CD4-positive, alpha-beta T cell treated with Interferon gamma for 1 hour (primary cell): ENCODE measurements at regions not wholly inside any gene's neighbourhood (a gene's known extent, or its start where the extent isn't known, plus 50 kb on each side); places are given as distances from the start of the nearest gene placed in this dataset.
"Not testable (repeated sequence)": the region's sequence is repeated elsewhere in the genome, so short reads cannot be mapped to it uniquely, and the experiment has no call there.

ENCODE experiments used
- DNase-seq: peaks from one replicate; pipeline ENCODE4 v3.0.0-alpha.2; 2020

- no peak for DNase-seq
Observed at GRCh38 chr11:70595452-70595851, 197.1 kb downstream of the CTTN start.

- no peak for DNase-seq
Observed at GRCh38 chr11:70596091-70596490, 197.8 kb downstream of the CTTN start.

- DNase-seq: no peak
Observed at GRCh38 chr11:70597006-70597555, 198.8 kb downstream of the CTTN start.

GRCh38 chr11:70597751-70598625 lies 199.7 kb downstream of the CTTN start:
- DNase-seq: no peak

GRCh38 chr11:70600911-70601415 lies 202.6 kb downstream of the CTTN start:
- not testable (repeated sequence) for DNase-seq

- DNase-seq: no peak
Observed at GRCh38 chr11:70601861-70602538, 203.7 kb downstream of the CTTN start.

- no peak for DNase-seq
Observed at GRCh38 chr11:70603114-70603755, 204.9 kb downstream of the CTTN start.

GRCh38 chr11:70603756-70604211 lies 205.5 kb downstream of the CTTN start:
- DNase-seq: no peak

GRCh38 chr11:70604221-70604620 lies 205.9 kb downstream of the CTTN start:
- no peak for DNase-seq

- DNase-seq: no peak
Observed at GRCh38 chr11:70604630-70605467, 206.5 kb downstream of the CTTN start.

- no peak for DNase-seq
Observed at GRCh38 chr11:70605468-70605815, 207.1 kb downstream of the CTTN start.

- DNase-seq: no peak
Observed at GRCh38 chr11:70605846-70606245, 207.5 kb downstream of the CTTN start.

- no peak for DNase-seq
Observed at GRCh38 chr11:70606248-70606950, 208.1 kb downstream of the CTTN start.

GRCh38 chr11:70606951-70607330 lies 208.6 kb downstream of the CTTN start:
- DNase-seq: no peak

GRCh38 chr11:70607561-70607960 lies 209.2 kb downstream of the CTTN start:
- no peak for DNase-seq

GRCh38 chr11:70608568-70609470 lies 210.5 kb downstream of the CTTN start:
- DNase-seq: no peak

- DNase-seq: no peak
Observed at GRCh38 chr11:70610566-70611565, 212.5 kb downstream of the CTTN start.

- DNase-seq: no peak
Observed at GRCh38 chr11:70611821-70612220, 213.5 kb downstream of the CTTN start.

- no peak for DNase-seq
Observed at GRCh38 chr11:70612459-70613141, 214.3 kb downstream of the CTTN start.
